AG09319 (cell line): ENCODE measurements at regions not wholly inside any gene's neighbourhood (a gene's known extent, or its start where the extent isn't known, plus 50 kb on each side); places are given as distances from the start of the nearest gene placed in this dataset.

Source experiments
- DNase-seq: peaks from one replicate; pipeline ENCODE4 v3.0.0-alpha.2; 2010; ENCODE audit warnings: low read depth; ENCODE audit errors: extremely low read depth
- TF ChIP-seq, protein P1 (sequence below): IDR thresholded peaks from 2 replicates; pipeline ENCODE4 v1.5.1; 2011; ENCODE audit warnings: low read depth, mild to moderate bottlenecking, inconsistent platforms, low read length, moderate library complexity

GRCh38 chr5:12017007-12017406 is 112.8 kb upstream of the CTNND2 start:
- TF ChIP-seq, protein P1, sequence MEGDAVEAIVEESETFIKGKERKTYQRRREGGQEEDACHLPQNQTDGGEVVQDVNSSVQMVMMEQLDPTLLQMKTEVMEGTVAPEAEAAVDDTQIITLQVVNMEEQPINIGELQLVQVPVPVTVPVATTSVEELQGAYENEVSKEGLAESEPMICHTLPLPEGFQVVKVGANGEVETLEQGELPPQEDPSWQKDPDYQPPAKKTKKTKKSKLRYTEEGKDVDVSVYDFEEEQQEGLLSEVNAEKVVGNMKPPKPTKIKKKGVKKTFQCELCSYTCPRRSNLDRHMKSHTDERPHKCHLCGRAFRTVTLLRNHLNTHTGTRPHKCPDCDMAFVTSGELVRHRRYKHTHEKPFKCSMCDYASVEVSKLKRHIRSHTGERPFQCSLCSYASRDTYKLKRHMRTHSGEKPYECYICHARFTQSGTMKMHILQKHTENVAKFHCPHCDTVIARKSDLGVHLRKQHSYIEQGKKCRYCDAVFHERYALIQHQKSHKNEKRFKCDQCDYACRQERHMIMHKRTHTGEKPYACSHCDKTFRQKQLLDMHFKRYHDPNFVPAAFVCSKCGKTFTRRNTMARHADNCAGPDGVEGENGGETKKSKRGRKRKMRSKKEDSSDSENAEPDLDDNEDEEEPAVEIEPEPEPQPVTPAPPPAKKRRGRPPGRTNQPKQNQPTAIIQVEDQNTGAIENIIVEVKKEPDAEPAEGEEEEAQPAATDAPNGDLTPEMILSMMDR, result no peak

GRCh38 chr5:12016159-12016746 is 112.0 kb upstream of the CTNND2 start:
- DNase-seq, result no peak
- TF ChIP-seq, protein P1, result no peak

More at GRCh38 chr5:12017007-12017406, 112.8 kb upstream of the CTNND2 start:
- DNase-seq, result no peak

DNA sequence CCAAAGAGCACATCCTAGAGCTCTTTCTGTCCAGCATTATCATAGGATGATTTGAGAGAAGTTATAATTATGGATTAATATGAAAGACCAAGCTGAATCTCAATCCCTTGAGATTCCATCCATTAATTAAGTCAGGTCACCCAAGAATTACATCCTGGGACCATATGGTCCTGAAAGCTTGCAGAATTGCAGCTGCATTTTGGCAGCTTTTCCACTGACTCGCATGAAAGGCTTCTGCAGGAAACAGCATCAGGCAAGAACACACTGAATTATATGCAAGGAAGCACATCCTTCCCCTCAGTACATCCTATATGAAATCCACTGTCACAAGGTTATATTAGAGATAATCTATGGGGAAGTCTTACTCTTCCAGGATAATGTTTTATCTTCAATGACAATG is 109.1 kb upstream of the CTNND2 start:
- TF ChIP-seq, protein P1, result no peak

GRCh38 chr5:12003680-12004079 is 99.4 kb upstream of the CTNND2 start:
- TF ChIP-seq, protein P1, result no peak
- DNase-seq, result no peak

More for the DNA sequence above, 109.1 kb upstream of the CTNND2 start:
- no peak for DNase-seq

DNA sequence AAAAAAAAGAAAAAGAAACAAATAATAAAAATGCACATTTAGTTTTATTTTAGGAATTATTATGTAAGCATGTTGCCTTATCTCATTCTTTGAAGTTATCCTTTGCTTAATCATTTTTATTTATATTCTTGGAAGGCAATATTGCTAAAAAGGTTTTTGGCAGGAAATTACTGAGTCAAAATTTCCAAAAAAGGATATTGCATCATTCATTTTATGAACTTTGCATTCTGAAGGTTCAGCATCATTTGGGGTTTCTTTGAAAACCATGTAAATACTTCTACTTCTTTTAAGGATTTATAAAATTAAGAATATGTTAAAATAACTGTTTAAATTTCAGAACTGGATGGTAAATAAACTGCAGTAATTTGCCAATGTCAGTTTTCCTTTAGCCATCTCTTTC is 94.2 kb upstream of the CTNND2 start:
- TF ChIP-seq, protein P1, result no peak
- DNase-seq, result no peak

GRCh38 chr5:11997942-11998341 is 93.7 kb upstream of the CTNND2 start:
- DNase-seq, result no peak
- TF ChIP-seq, protein P1, result no peak

- no peak for DNase-seq
- TF ChIP-seq, protein P1, result no peak
Observed at GRCh38 chr5:11992518-11992917, 88.3 kb upstream of the CTNND2 start.
